ENCODE measurements at regions not wholly inside any gene's neighbourhood (a gene's known extent, or its start where the extent isn't known, plus 50 kb on each side); places are given as distances from the start of the nearest gene placed in this dataset.

GRCh38 chr12:5301539-5301938 lies 130.4 kb upstream of the NTF3 start:
- TF ChIP-seq CTCF (IDR thresholded peaks at IDR 0.05): no peak
- TF ChIP-seq POLR2A (IDR thresholded peaks at IDR 0.05): no peak

Data from lower leg skin (tissue), 3 donors.